ENCODE measurements at regions not wholly inside any gene's neighbourhood (a gene's known extent, or its start where the extent isn't known, plus 50 kb on each side); places are given as distances from the start of the nearest gene placed in this dataset.

- Histone ChIP-seq H3K36me3 (no peaks in the 10 kb centered on the region), H3K79me2 (ENCODE audit: low read depth) (no peaks in the 10 kb centered on the region), H4K20me1 (ENCODE audit: low read depth) (no peaks in the 10 kb centered on the region), H3K9me3 (ENCODE audit: low read depth) (no peaks in the 10 kb centered on the region), H3K4me1 (no peaks in the 10 kb centered on the region), H2AFZ (replicated peaks) (no peak overlapping the region), H3K4me3 (no peak overlapping the region), H3F3A (ENCODE audit: low read depth) (no peaks in the 10 kb centered on the region), H3K27ac (no peak overlapping the region), H3K27me3 (no peaks in the 10 kb centered on the region), H3K4me2 (no peak overlapping the region), H3K9ac (no peak overlapping the region)
- Mint-ChIP-seq H3K27ac (no peak overlapping the region), H3K4me3 (no peak overlapping the region), H3K4me1 (no peaks in the 10 kb centered on the region), H3K36me3 (no peaks in the 10 kb centered on the region), H3K27me3 (ENCODE audit: insufficient read depth, low read depth) (no peaks in the 10 kb centered on the region), H3K9me3 (no peaks in the 10 kb centered on the region)
- no peak for TF ChIP-seq EZH2phosphoT487 (IDR thresholded peaks at IDR 0.05)
- no peak for TF ChIP-seq CTCF (IDR thresholded peaks at IDR 0.05)
- no peak for TF ChIP-seq EZH2 (IDR thresholded peaks at IDR 0.05)
- DNase-seq (ENCODE audit: low spot score) = no peak
These were observed 1182.4 kb downstream of the DNAJB9 start for GRCh38 chr7:109752068-109752467.

- Histone ChIP-seq H3K79me2 (ENCODE audit: low read depth) (no peaks in the 10 kb centered on the region), H3K4me2 (no peak overlapping the region), H3K9me3 (ENCODE audit: low read depth) (no peaks in the 10 kb centered on the region), H4K20me1 (ENCODE audit: low read depth) (no peaks in the 10 kb centered on the region), H3K36me3 (no peaks in the 10 kb centered on the region), H2AFZ (replicated peaks) (no peak overlapping the region), H3F3A (ENCODE audit: low read depth) (no peaks in the 10 kb centered on the region), H3K9ac (no peak overlapping the region), H3K4me1 (no peaks in the 10 kb centered on the region), H3K27me3 (no peaks in the 10 kb centered on the region), H3K4me3 (no peak overlapping the region), H3K27ac (no peak overlapping the region)
- Mint-ChIP-seq H3K36me3 (no peaks in the 10 kb centered on the region), H3K27me3 (ENCODE audit: insufficient read depth, low read depth) (no peaks in the 10 kb centered on the region), H3K4me3 (no peak overlapping the region), H3K27ac (no peak overlapping the region), H3K4me1 (no peaks in the 10 kb centered on the region), H3K9me3 (peaks cover 2% of the 10 kb centered on the region)
- TF ChIP-seq EZH2phosphoT487 (IDR thresholded peaks at IDR 0.05) = no peak
- TF ChIP-seq CTCF (IDR thresholded peaks at IDR 0.05) = no peak
- TF ChIP-seq EZH2 (IDR thresholded peaks at IDR 0.05) = no peak
- DNase-seq (ENCODE audit: low spot score) = no peak
These were observed 1188.0 kb downstream of the DNAJB9 start for GRCh38 chr7:109757713-109758112.

- Histone ChIP-seq H3F3A (ENCODE audit: low read depth) (no peaks in the 10 kb centered on the region), H2AFZ (replicated peaks) (no peak overlapping the region), H4K20me1 (ENCODE audit: low read depth) (no peaks in the 10 kb centered on the region), H3K36me3 (no peaks in the 10 kb centered on the region), H3K27ac (no peak overlapping the region), H3K4me2 (no peak overlapping the region), H3K4me1 (no peaks in the 10 kb centered on the region), H3K27me3 (no peaks in the 10 kb centered on the region), H3K4me3 (no peak overlapping the region), H3K79me2 (ENCODE audit: low read depth) (no peaks in the 10 kb centered on the region), H3K9ac (no peak overlapping the region), H3K9me3 (ENCODE audit: low read depth) (no peaks in the 10 kb centered on the region)
- H3K9me3 Mint-ChIP-seq = peaks cover 2% of the 10 kb centered on the region
- no peaks in the 10 kb centered on the region for H3K4me1 Mint-ChIP-seq
- no peaks in the 10 kb centered on the region for H3K27me3 Mint-ChIP-seq (ENCODE audit: insufficient read depth, low read depth)
- TF ChIP-seq CTCF (IDR thresholded peaks at IDR 0.05) (no peak), EZH2 (IDR thresholded peaks at IDR 0.05) (no peak), EZH2phosphoT487 (IDR thresholded peaks at IDR 0.05) (no peak)
- H3K4me3 Mint-ChIP-seq = no peak overlapping the region
- DNase-seq (ENCODE audit: low spot score) = no peak
- H3K27ac Mint-ChIP-seq = no peak overlapping the region
- no peaks in the 10 kb centered on the region for H3K36me3 Mint-ChIP-seq
These were observed 1193.9 kb downstream of the DNAJB9 start for GRCh38 chr7:109763611-109764010.

- H3K4me2 ChIP-seq = no peak overlapping the region
- no peak for DNase-seq (ENCODE audit: low spot score)
These were observed 1202.5 kb downstream of the DNAJB9 start for GRCh38 chr7:109772161-109772560.

More at GRCh38 chr7:109772161-109772560, 1202.5 kb downstream of the DNAJB9 start:
- H2AFZ ChIP-seq (replicated peaks) = no peak overlapping the region
- H3K4me1 ChIP-seq = no peaks in the 10 kb centered on the region
- Mint-ChIP-seq H3K27ac (no peak overlapping the region), H3K4me1 (no peaks in the 10 kb centered on the region), H3K4me3 (no peak overlapping the region), H3K9me3 (peaks cover 10% of the 10 kb centered on the region), H3K36me3 (no peaks in the 10 kb centered on the region), H3K27me3 (ENCODE audit: insufficient read depth, low read depth) (no peaks in the 10 kb centered on the region)
- H3K27ac ChIP-seq = no peak overlapping the region
- H3K36me3 ChIP-seq = no peaks in the 10 kb centered on the region
- no peaks in the 10 kb centered on the region for H3K79me2 ChIP-seq (ENCODE audit: low read depth)
- no peaks in the 10 kb centered on the region for H4K20me1 ChIP-seq (ENCODE audit: low read depth)
- no peak for TF ChIP-seq EZH2phosphoT487 (IDR thresholded peaks at IDR 0.05)
- no peak for TF ChIP-seq EZH2 (IDR thresholded peaks at IDR 0.05)
- TF ChIP-seq CTCF (IDR thresholded peaks at IDR 0.05) = no peak
- no peaks in the 10 kb centered on the region for H3K27me3 ChIP-seq
- H3F3A ChIP-seq (ENCODE audit: low read depth) = no peaks in the 10 kb centered on the region
- no peak overlapping the region for H3K4me3 ChIP-seq
- no peak overlapping the region for H3K9ac ChIP-seq
- no peaks in the 10 kb centered on the region for H3K9me3 ChIP-seq (ENCODE audit: low read depth)

All from neural progenitor cell (in vitro differentiated cells).